Activated B cell treated with CpG ODN at 0.5 μM for 24 hours (primary cell): ENCODE measurements at regions not wholly inside any gene's neighbourhood (a gene's known extent, or its start where the extent isn't known, plus 50 kb on each side); places are given as distances from the start of the nearest gene placed in this dataset.

Source experiments
- ATAC-seq: fragments of 200-7000 bp; cut with Tn5 transposase; one replicate; pipeline ENCODE4 v1.10.0; 2021; ENCODE audit warnings: low read depth, mild to moderate bottlenecking, moderate library complexity
- CTCF ChIA-PET: fragments of 350-600 bp; sonication (Branson Sonifier 250); formaldehyde crosslinking; loops from one replicate; lab custom pipeline; 2021; ENCODE audit warnings: antibody characterized with exemption; lab: Charles Lee
- POLR2A ChIA-PET: fragments of 350-600 bp; sonication (Branson Sonifier 250); formaldehyde crosslinking; loops from one replicate; lab custom pipeline; 2021; ENCODE audit warnings: antibody characterized with exemption; lab: Charles Lee
- DNase-seq: peaks from one replicate; pipeline ENCODE4 v3.0.0; 2022
- H3K27ac Mint-ChIP-seq: one replicate; pipeline ENCODE4 v1.8.0; 2020; ENCODE audit warnings: mixed read lengths
- H3K27me3 Mint-ChIP-seq: one replicate; pipeline ENCODE4 v1.8.0; 2021; ENCODE audit warnings: mixed read lengths
- H3K36me3 Mint-ChIP-seq: one replicate; pipeline ENCODE4 v1.8.0; 2021; ENCODE audit warnings: low read depth, mixed read lengths
- H3K4me1 Mint-ChIP-seq: one replicate; pipeline ENCODE4 v1.8.0; 2021; ENCODE audit warnings: mixed read lengths
- H3K4me3 Mint-ChIP-seq: one replicate; pipeline ENCODE4 v1.8.0; 2020; ENCODE audit warnings: mild to moderate bottlenecking, mixed read lengths
- H3K9me3 Mint-ChIP-seq: one replicate; pipeline ENCODE4 v1.8.0; 2020; ENCODE audit warnings: mixed read lengths
- intact Hi-C: fragments of 100-400 bp; cut with micrococcal nuclease; formaldehyde crosslinking; loops from one replicate; pipeline ENCODE4 v1.15.1; 2024
- TF ChIP-seq, protein P1 (sequence below): fragments of 200-600 bp; IDR thresholded peaks from one replicate; pipeline ENCODE4 v1.8.0; 2022; ENCODE audit warnings: antibody characterized with exemption, mild to moderate bottlenecking

DNA sequence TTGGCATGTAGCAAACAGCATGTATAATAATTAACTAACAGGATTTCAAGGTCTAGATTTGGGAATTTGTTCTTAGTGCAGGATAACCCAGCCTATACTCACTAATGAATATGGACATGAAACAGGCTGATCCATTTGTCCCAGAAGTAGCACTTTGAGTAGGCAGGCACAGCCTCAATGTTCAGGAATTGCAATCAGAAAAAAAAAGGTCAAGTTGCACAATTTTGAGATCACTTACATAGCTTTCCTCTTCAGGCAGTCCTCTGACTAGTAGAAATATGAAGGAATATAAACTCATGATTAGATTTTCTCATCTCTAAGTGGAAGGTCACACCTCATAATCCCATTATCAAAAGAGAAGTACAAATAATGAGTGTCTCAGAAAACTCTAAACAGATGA lies 921.4 kb upstream of the CELF2 start:
- intact Hi-C loops: no loop called here

DNA sequence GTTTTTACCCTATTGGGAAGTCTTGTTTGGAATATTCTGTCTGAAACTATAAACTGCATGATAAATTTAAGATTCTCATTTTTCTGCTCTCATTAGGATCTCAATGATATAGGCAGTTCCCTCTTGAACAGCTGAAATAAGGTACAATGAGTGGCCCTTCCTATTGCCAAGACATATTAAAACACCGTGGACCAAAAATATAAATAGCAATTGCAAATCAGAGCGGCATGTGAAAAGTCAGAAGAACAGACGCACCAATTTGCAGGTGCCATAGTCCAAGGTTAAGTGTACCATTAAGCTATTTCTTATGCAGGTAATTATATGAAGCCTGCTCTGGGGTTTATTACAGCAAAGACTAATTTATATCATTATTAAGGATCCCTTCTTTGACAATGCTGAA lies 920.8 kb upstream of the CELF2 start:
- Mint-ChIP-seq H3K4me3 (no peak overlapping the region), H3K27me3 (no peaks in the 10 kb centered on the region), H3K27ac (no peak overlapping the region), H3K9me3 (peaks cover 3% of the 10 kb centered on the region), H3K36me3 (no peaks in the 10 kb centered on the region), H3K4me1 (no peaks in the 10 kb centered on the region)
- CTCF ChIA-PET: no interaction called here
- no peak for DNase-seq
- TF ChIP-seq, protein P1, sequence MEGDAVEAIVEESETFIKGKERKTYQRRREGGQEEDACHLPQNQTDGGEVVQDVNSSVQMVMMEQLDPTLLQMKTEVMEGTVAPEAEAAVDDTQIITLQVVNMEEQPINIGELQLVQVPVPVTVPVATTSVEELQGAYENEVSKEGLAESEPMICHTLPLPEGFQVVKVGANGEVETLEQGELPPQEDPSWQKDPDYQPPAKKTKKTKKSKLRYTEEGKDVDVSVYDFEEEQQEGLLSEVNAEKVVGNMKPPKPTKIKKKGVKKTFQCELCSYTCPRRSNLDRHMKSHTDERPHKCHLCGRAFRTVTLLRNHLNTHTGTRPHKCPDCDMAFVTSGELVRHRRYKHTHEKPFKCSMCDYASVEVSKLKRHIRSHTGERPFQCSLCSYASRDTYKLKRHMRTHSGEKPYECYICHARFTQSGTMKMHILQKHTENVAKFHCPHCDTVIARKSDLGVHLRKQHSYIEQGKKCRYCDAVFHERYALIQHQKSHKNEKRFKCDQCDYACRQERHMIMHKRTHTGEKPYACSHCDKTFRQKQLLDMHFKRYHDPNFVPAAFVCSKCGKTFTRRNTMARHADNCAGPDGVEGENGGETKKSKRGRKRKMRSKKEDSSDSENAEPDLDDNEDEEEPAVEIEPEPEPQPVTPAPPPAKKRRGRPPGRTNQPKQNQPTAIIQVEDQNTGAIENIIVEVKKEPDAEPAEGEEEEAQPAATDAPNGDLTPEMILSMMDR: no peak
- intact Hi-C loops: no loop called here
- no peak for ATAC-seq
- POLR2A ChIA-PET: no interaction called here

More for the DNA sequence above, 921.4 kb upstream of the CELF2 start:
- TF ChIP-seq, protein P1: no peak
- H3K9me3 Mint-ChIP-seq: peaks cover 3% of the 10 kb centered on the region
- H3K4me1 Mint-ChIP-seq: no peaks in the 10 kb centered on the region
- H3K4me3 Mint-ChIP-seq: no peak overlapping the region
- DNase-seq (no peak), ATAC-seq (no peak)
- no peaks in the 10 kb centered on the region for H3K27me3 Mint-ChIP-seq
- CTCF ChIA-PET: no interaction called here
- no peak overlapping the region for H3K27ac Mint-ChIP-seq
- H3K36me3 Mint-ChIP-seq: no peaks in the 10 kb centered on the region
- POLR2A ChIA-PET: no interaction called here

DNA sequence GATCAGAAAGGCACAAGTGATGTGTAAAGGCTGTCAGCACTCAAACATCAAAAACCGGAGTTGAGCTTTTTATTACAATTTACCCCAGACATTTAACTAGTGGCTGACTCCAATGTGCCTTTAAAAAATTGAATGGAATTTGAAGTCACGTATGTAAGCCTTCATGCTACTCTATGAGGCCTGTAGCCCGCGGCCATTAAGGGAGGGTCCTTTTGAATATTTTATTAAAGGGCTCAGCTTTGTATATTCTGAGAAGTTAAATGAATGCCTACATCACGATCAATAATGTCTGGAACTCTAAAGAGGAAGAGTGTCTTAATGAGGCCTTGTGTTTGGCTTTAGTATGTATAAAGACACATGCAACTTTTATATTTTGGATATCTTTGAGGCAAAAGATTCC lies 916.6 kb upstream of the CELF2 start:
- H3K9me3 Mint-ChIP-seq: peaks cover 4% of the 10 kb centered on the region
- no peaks in the 10 kb centered on the region for H3K36me3 Mint-ChIP-seq
- no peaks in the 10 kb centered on the region for H3K27me3 Mint-ChIP-seq
- no peak overlapping the region for H3K27ac Mint-ChIP-seq
- H3K4me3 Mint-ChIP-seq: no peak overlapping the region
- DNase-seq: no peak
- no peaks in the 10 kb centered on the region for H3K4me1 Mint-ChIP-seq
- no peak for ATAC-seq
- ChIA-PET POLR2A (no interaction called here), CTCF (no interaction called here)
- intact Hi-C loops: no loop called here
- TF ChIP-seq, protein P1: no peak

DNA sequence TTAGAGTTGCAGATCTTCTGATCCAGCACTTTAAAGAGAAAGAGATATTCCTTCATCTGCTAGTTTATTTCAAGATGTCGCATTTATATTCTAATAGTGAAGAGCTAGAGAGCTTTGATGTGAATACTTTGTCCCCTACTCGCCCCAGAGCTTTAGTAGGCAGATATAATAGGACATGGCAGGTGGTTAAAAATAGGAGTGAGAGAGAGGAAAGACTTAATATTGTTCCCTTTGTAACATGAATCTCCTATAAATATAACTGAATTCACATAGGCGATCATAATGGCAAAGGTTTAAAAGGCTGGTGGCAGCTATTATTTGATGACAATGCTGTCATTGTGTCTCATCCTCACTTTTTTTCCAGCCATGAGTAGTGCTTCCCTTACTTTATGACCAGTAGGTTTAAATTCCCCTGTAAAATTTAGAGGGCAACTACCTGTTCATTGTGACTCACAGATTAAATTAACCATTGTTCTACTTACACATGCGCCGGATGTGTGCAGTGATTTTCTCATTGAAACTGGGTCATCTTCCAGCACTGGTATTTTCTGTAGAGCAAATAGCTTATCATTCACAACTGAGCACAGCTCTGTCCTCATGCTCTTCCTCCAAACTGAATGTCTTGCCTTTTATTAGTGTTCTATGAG lies 906.7 kb upstream of the CELF2 start:
- Mint-ChIP-seq H3K36me3 (no peaks in the 10 kb centered on the region), H3K4me1 (no peaks in the 10 kb centered on the region), H3K27ac (no peak overlapping the region), H3K27me3 (no peaks in the 10 kb centered on the region), H3K4me3 (no peak overlapping the region), H3K9me3 (peaks cover 6% of the 10 kb centered on the region)
- CTCF ChIA-PET: no interaction called here
- POLR2A ChIA-PET: no interaction called here
- no peak for ATAC-seq
- DNase-seq: no peak
- intact Hi-C loops: no loop called here
- TF ChIP-seq, protein P1: no peak

DNA sequence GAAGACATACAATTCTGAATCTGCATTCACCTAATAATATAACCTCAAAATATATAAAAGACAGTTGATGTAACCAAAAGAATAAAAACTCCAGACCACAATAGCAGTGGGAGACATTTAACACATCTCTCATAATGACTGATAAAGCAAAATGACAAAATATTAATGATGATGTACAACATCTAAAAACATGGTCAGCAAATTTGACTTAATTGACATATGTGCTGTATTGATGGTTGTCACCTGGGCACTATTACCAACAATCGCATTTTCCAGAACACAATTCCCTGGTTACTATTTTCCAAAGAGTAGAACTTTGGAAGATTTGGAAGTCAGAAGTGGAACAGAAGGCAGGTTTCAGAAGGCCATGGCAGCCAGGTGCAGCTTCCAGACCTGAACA lies 899.5 kb upstream of the CELF2 start:
- Mint-ChIP-seq H3K27ac (no peak overlapping the region), H3K9me3 (peaks cover 8% of the 10 kb centered on the region)

More for the DNA sequence above, 899.5 kb upstream of the CELF2 start:
- intact Hi-C loops: no loop called here
- Mint-ChIP-seq H3K36me3 (no peaks in the 10 kb centered on the region), H3K4me3 (no peak overlapping the region), H3K4me1 (no peaks in the 10 kb centered on the region), H3K27me3 (no peaks in the 10 kb centered on the region)
- TF ChIP-seq, protein P1: no peak
- ChIA-PET POLR2A (no interaction called here), CTCF (no interaction called here)
- DNase-seq (no peak), ATAC-seq (no peak)
